ENCODE measurements at regions not wholly inside any gene's neighbourhood (a gene's known extent, or its start where the extent isn't known, plus 50 kb on each side); places are given as distances from the start of the nearest gene placed in this dataset.

GRCh38 chr5:38207343-38207742 is 51.0 kb upstream of the EGFLAM start:
- DNase-seq (ENCODE audit: low spot score), result peak; percentile 18

GRCh38 chr5:38202741-38203140 is 55.6 kb upstream of the EGFLAM start:
- no peak for DNase-seq (ENCODE audit: low spot score)

GRCh38 chr5:38200872-38201557 is 57.3 kb upstream of the EGFLAM start:
- no peak for DNase-seq (ENCODE audit: low spot score)

GRCh38 chr5:38197118-38197517 is 61.2 kb upstream of the EGFLAM start:
- no peak for DNase-seq (ENCODE audit: low spot score)

- peak; percentile 66 for DNase-seq (ENCODE audit: low spot score)
Measured at GRCh38 chr5:38193015-38193581, 65.3 kb upstream of the EGFLAM start.

GRCh38 chr5:38191693-38192092 is 66.7 kb upstream of the EGFLAM start:
- no peak for DNase-seq (ENCODE audit: low spot score)

- no peak for DNase-seq (ENCODE audit: low spot score)
Measured at GRCh38 chr5:38190111-38190510, 68.2 kb upstream of the EGFLAM start.

GRCh38 chr5:38189081-38189504 is 69.3 kb upstream of the EGFLAM start:
- no peak for DNase-seq (ENCODE audit: low spot score)

GRCh38 chr5:38188591-38188990 is 69.8 kb upstream of the EGFLAM start:
- DNase-seq (ENCODE audit: low spot score), result no peak

GRCh38 chr5:38187532-38187931 is 70.8 kb upstream of the EGFLAM start:
- no peak for DNase-seq (ENCODE audit: low spot score)

- DNase-seq (ENCODE audit: low spot score), result no peak
Measured at GRCh38 chr5:38184627-38185026, 73.7 kb upstream of the EGFLAM start.

GRCh38 chr5:38182991-38183390 is 75.4 kb upstream of the EGFLAM start:
- no peak for DNase-seq (ENCODE audit: low spot score)

GRCh38 chr5:38168029-38168428 is 90.3 kb upstream of the EGFLAM start:
- no peak for DNase-seq (ENCODE audit: low spot score)

GRCh38 chr5:38167562-38167996 is 90.8 kb upstream of the EGFLAM start:
- DNase-seq (ENCODE audit: low spot score), result no peak

- DNase-seq (ENCODE audit: low spot score), result no peak
Measured at GRCh38 chr5:38166832-38167231, 91.5 kb upstream of the EGFLAM start.

GRCh38 chr5:38165435-38165834 is 92.9 kb upstream of the EGFLAM start:
- no peak for DNase-seq (ENCODE audit: low spot score)

- DNase-seq (ENCODE audit: low spot score), result no peak
Measured at GRCh38 chr5:38164776-38165399, 93.5 kb upstream of the EGFLAM start.

GRCh38 chr5:38163636-38164237 is 94.6 kb upstream of the EGFLAM start:
- DNase-seq (ENCODE audit: low spot score), result no peak

- no peak for DNase-seq (ENCODE audit: low spot score)
Measured at GRCh38 chr5:38162625-38163024, 95.7 kb upstream of the EGFLAM start.

GRCh38 chr5:38157024-38157423 is 101.3 kb upstream of the EGFLAM start:
- DNase-seq (ENCODE audit: low spot score), result no peak

GRCh38 chr5:38154615-38155204 is 103.6 kb upstream of the EGFLAM start:
- no peak for DNase-seq (ENCODE audit: low spot score)

GRCh38 chr5:38151878-38152277 is 106.5 kb upstream of the EGFLAM start:
- no peak for DNase-seq (ENCODE audit: low spot score)

- no peak for DNase-seq (ENCODE audit: low spot score)
Measured at GRCh38 chr5:38149815-38150195, 108.6 kb upstream of the EGFLAM start.

Data from NAMALWA (cell line).